ENCODE measurements at regions not wholly inside any gene's neighbourhood (a gene's known extent, or its start where the extent isn't known, plus 50 kb on each side); places are given as distances from the start of the nearest gene placed in this dataset.

- H3K9me3 ChIP-seq (ENCODE audit: insufficient read depth, low read depth, low read length), result peaks cover 2% of the 10 kb centered on the region
- H3K4me2 ChIP-seq (ENCODE audit: low read length), result no peak overlapping the region
- H3K4me1 ChIP-seq (ENCODE audit: control insufficient read depth in 1 of 2, insufficient read depth in 2 of 2, low read length in 2 of 2), result peaks cover 2% of the 10 kb centered on the region in 2 experiments
- H3K79me1 ChIP-seq (ENCODE audit: low read length), result no peaks in the 10 kb centered on the region
- WGBS (ENCODE audit: extremely low coverage, insufficient coverage, insufficient read length), result no CpG with 5 or more reads among the region's 7 CpGs
- no peak overlapping the region for H3K4me3 ChIP-seq (ENCODE audit: low read depth, low read length)
- no peak overlapping the region for H2BK120ac ChIP-seq (ENCODE audit: insufficient read depth, low read length, poor library complexity)
- no peak overlapping the region for H3K23ac ChIP-seq (ENCODE audit: low read length)
- H3K27ac ChIP-seq (ENCODE audit: low read depth, low read length), result no peak overlapping the region
- H3K18ac ChIP-seq (ENCODE audit: low read length), result no peak overlapping the region
- H3K4ac ChIP-seq (ENCODE audit: low read depth, low read length), result no peak overlapping the region
- no peak overlapping the region for H2AFZ ChIP-seq (ENCODE audit: insufficient read depth, low read length, poor library complexity)
- H2AK5ac ChIP-seq (ENCODE audit: low read length), result no peak overlapping the region
- no peak overlapping the region for H4K8ac ChIP-seq (ENCODE audit: low read depth, low read length)
- H3K14ac ChIP-seq (ENCODE audit: low read length), result no peak overlapping the region
- no peak overlapping the region for H4K91ac ChIP-seq (ENCODE audit: low read depth, low read length)
- H3K36me3 ChIP-seq (ENCODE audit: control insufficient read depth in 1 of 2, insufficient read depth in 2 of 2, low read length in 2 of 2), result no peaks in the 10 kb centered on the region
- no peak for DNase-seq
- H3K79me2 ChIP-seq (ENCODE audit: control insufficient read depth, insufficient read depth, low read length, poor library complexity), result no peaks in the 10 kb centered on the region
- no peak overlapping the region for H2BK12ac ChIP-seq (ENCODE audit: low read length)
- no peak overlapping the region for H4K12ac ChIP-seq (ENCODE audit: low read depth, low read length)
- H2BK5ac ChIP-seq (ENCODE audit: low read depth, low read length, poor library complexity), result no peak overlapping the region
- no peaks in the 10 kb centered on the region for H3K27me3 ChIP-seq (ENCODE audit: insufficient read depth, low read length)
- no peak overlapping the region for H3K9ac ChIP-seq (ENCODE audit: low read length)
Measured at GRCh38 chr2:172374318-172375240, 52.8 kb upstream of the ITGA6 start.

- no peak overlapping the region for H4K91ac ChIP-seq (ENCODE audit: low read depth, low read length)
- H3K9me3 ChIP-seq (ENCODE audit: insufficient read depth, low read depth, low read length), result no peaks in the 10 kb centered on the region
- H4K12ac ChIP-seq (ENCODE audit: low read depth, low read length), result no peak overlapping the region
- no peak overlapping the region for H2BK5ac ChIP-seq (ENCODE audit: low read depth, low read length, poor library complexity)
- H3K36me3 ChIP-seq (ENCODE audit: control insufficient read depth in 1 of 2, insufficient read depth in 2 of 2, low read length in 2 of 2), result no peaks in the 10 kb centered on the region
- H3K4me2 ChIP-seq (ENCODE audit: low read length), result no peak overlapping the region
- no peak overlapping the region for H3K23ac ChIP-seq (ENCODE audit: low read length)
- H3K4me3 ChIP-seq (ENCODE audit: low read depth, low read length), result no peak overlapping the region
- H3K27me3 ChIP-seq (ENCODE audit: insufficient read depth, low read length), result no peaks in the 10 kb centered on the region
- no CpG with 5 or more reads among the region's 2 CpGs for WGBS (ENCODE audit: extremely low coverage, insufficient coverage, insufficient read length)
- H3K9ac ChIP-seq (ENCODE audit: low read length), result no peak overlapping the region
- H2AFZ ChIP-seq (ENCODE audit: insufficient read depth, low read length, poor library complexity), result no peak overlapping the region
- H3K18ac ChIP-seq (ENCODE audit: low read length), result no peak overlapping the region
- DNase-seq, result no peak
- no peak overlapping the region for H4K8ac ChIP-seq (ENCODE audit: low read depth, low read length)
- H3K4ac ChIP-seq (ENCODE audit: low read depth, low read length), result no peak overlapping the region
- no peak overlapping the region for H2AK5ac ChIP-seq (ENCODE audit: low read length)
- no peak overlapping the region for H3K14ac ChIP-seq (ENCODE audit: low read length)
- H3K4me1 ChIP-seq (ENCODE audit: control insufficient read depth in 1 of 2, insufficient read depth in 2 of 2, low read length in 2 of 2), result peaks cover 2% of the 10 kb centered on the region in 2 experiments
- H3K27ac ChIP-seq (ENCODE audit: low read depth, low read length), result no peak overlapping the region
- H3K79me2 ChIP-seq (ENCODE audit: control insufficient read depth, insufficient read depth, low read length, poor library complexity), result no peaks in the 10 kb centered on the region
- H3K79me1 ChIP-seq (ENCODE audit: low read length), result no peaks in the 10 kb centered on the region
- H2BK12ac ChIP-seq (ENCODE audit: low read length), result no peak overlapping the region
- no peak overlapping the region for H2BK120ac ChIP-seq (ENCODE audit: insufficient read depth, low read length, poor library complexity)
Measured at GRCh38 chr2:172375251-172375650, 52.1 kb upstream of the ITGA6 start.

- Histone ChIP-seq H2BK12ac (ENCODE audit: low read length) (no peak overlapping the region), H3K27me3 (ENCODE audit: insufficient read depth, low read length) (no peaks in the 10 kb centered on the region), H4K91ac (ENCODE audit: low read depth, low read length) (no peak overlapping the region), H3K4me3 (ENCODE audit: low read depth, low read length) (no peak overlapping the region), H3K18ac (ENCODE audit: low read length) (no peak overlapping the region), H3K14ac (ENCODE audit: low read length) (no peak overlapping the region), H2BK120ac (ENCODE audit: insufficient read depth, low read length, poor library complexity) (no peak overlapping the region), H3K9ac (ENCODE audit: low read length) (no peak overlapping the region), H3K36me3 (ENCODE audit: control insufficient read depth in 1 of 2, insufficient read depth in 2 of 2, low read length in 2 of 2) (no peaks in the 10 kb centered on the region), H2BK5ac (ENCODE audit: low read depth, low read length, poor library complexity) (no peak overlapping the region), H3K9me3 (ENCODE audit: insufficient read depth, low read depth, low read length) (no peaks in the 10 kb centered on the region), H3K4ac (ENCODE audit: low read depth, low read length) (no peak overlapping the region), H3K23ac (ENCODE audit: low read length) (no peak overlapping the region), H3K4me1 (ENCODE audit: control insufficient read depth in 1 of 2, insufficient read depth in 2 of 2, low read length in 2 of 2) (peaks cover 5 to 6% of the 10 kb centered on the region in 2 experiments), H3K27ac (ENCODE audit: low read depth, low read length) (no peak overlapping the region), H4K12ac (ENCODE audit: low read depth, low read length) (no peak overlapping the region), H3K4me2 (ENCODE audit: low read length) (no peak overlapping the region), H2AFZ (ENCODE audit: insufficient read depth, low read length, poor library complexity) (no peak overlapping the region), H3K79me2 (ENCODE audit: control insufficient read depth, insufficient read depth, low read length, poor library complexity) (no peaks in the 10 kb centered on the region), H2AK5ac (ENCODE audit: low read length) (no peak overlapping the region), H4K8ac (ENCODE audit: low read depth, low read length) (no peak overlapping the region), H3K79me1 (ENCODE audit: low read length) (no peaks in the 10 kb centered on the region)
- WGBS (ENCODE audit: extremely low coverage, insufficient coverage, insufficient read length), result no CpG with 5 or more reads among the region's 5 CpGs
- DNase-seq, result no peak
Measured at GRCh38 chr2:172376016-172376415, 51.4 kb upstream of the ITGA6 start.

- Histone ChIP-seq H3K18ac (ENCODE audit: low read length) (no peak overlapping the region), H3K23ac (ENCODE audit: low read length) (no peak overlapping the region), H3K4me3 (ENCODE audit: low read depth, low read length) (no peak overlapping the region), H4K91ac (ENCODE audit: low read depth, low read length) (no peak overlapping the region), H3K4me1 (ENCODE audit: control insufficient read depth in 1 of 2, insufficient read depth in 2 of 2, low read length in 2 of 2) (peaks cover 8 to 9% of the 10 kb centered on the region in 2 experiments), H3K14ac (ENCODE audit: low read length) (no peak overlapping the region), H2AFZ (ENCODE audit: insufficient read depth, low read length, poor library complexity) (no peak overlapping the region), H3K79me2 (ENCODE audit: control insufficient read depth, insufficient read depth, low read length, poor library complexity) (no peaks in the 10 kb centered on the region), H3K27ac (ENCODE audit: low read depth, low read length) (no peak overlapping the region), H4K12ac (ENCODE audit: low read depth, low read length) (no peak overlapping the region), H3K36me3 (ENCODE audit: control insufficient read depth in 1 of 2, insufficient read depth in 2 of 2, low read length in 2 of 2) (no peaks in the 10 kb centered on the region), H3K9ac (ENCODE audit: low read length) (no peak overlapping the region), H4K8ac (ENCODE audit: low read depth, low read length) (no peak overlapping the region), H2BK120ac (ENCODE audit: insufficient read depth, low read length, poor library complexity) (no peak overlapping the region), H3K4me2 (ENCODE audit: low read length) (no peak overlapping the region), H3K9me3 (ENCODE audit: insufficient read depth, low read depth, low read length) (no peaks in the 10 kb centered on the region), H2BK5ac (ENCODE audit: low read depth, low read length, poor library complexity) (no peak overlapping the region), H2BK12ac (ENCODE audit: low read length) (no peak overlapping the region), H3K79me1 (ENCODE audit: low read length) (no peaks in the 10 kb centered on the region), H3K4ac (ENCODE audit: low read depth, low read length) (no peak overlapping the region), H2AK5ac (ENCODE audit: low read length) (no peak overlapping the region), H3K27me3 (ENCODE audit: insufficient read depth, low read length) (no peaks in the 10 kb centered on the region)
- no peak for DNase-seq
- no CpG with 5 or more reads among the region's 5 CpGs for WGBS (ENCODE audit: extremely low coverage, insufficient coverage, insufficient read length)
Measured at GRCh38 chr2:172376505-172377125, 50.8 kb upstream of the ITGA6 start.
